ENCODE measurements at regions not wholly inside any gene's neighbourhood (a gene's known extent, or its start where the extent isn't known, plus 50 kb on each side); places are given as distances from the start of the nearest gene placed in this dataset.
"Not testable (repeated sequence)": the region's sequence is repeated elsewhere in the genome, so short reads cannot be mapped to it uniquely, and the experiment has no call there.

- not testable (repeated sequence) for TF ChIP-seq CTCF (CRISPR knock-in tag; IDR thresholded peaks at IDR 0.05); FOXK2 (IDR thresholded peaks at IDR 0.05); SMAD1 (CRISPR knock-in tag; IDR thresholded peaks at IDR 0.05; ENCODE audit: borderline replicate concordance, low read depth); ZNF747 (CRISPR knock-in tag; IDR thresholded peaks at IDR 0.05; ENCODE audit: borderline replicate concordance); FOXK1 (CRISPR knock-in tag; IDR thresholded peaks at IDR 0.05; ENCODE audit: borderline replicate concordance, low read depth)
Measured at GRCh38 chr3:162708942-162709706, 1212.5 kb downstream of the OTOL1 start.

All from HepG2 (cell line).